ENCODE measurements at regions not wholly inside any gene's neighbourhood (a gene's known extent, or its start where the extent isn't known, plus 50 kb on each side); places are given as distances from the start of the nearest gene placed in this dataset.
"Not testable (repeated sequence)": the region's sequence is repeated elsewhere in the genome, so short reads cannot be mapped to it uniquely, and the experiment has no call there.

GRCh38 chr16:21529060-21529658 is 70.2 kb upstream of the METTL9 start:
- POLR2A ChIA-PET: not testable (repeated sequence)

GRCh38 chr16:21530729-21531383 is 68.5 kb upstream of the METTL9 start:
- DNase-seq, H3K4me1 Mint-ChIP-seq, ATAC-seq, H3K9me3 Mint-ChIP-seq, POLR2A ChIA-PET, H3K27me3 Mint-ChIP-seq, H3K4me3 Mint-ChIP-seq, H3K36me3 Mint-ChIP-seq: not testable (repeated sequence)
- H3K27ac Mint-ChIP-seq: peak overlapping the region in 1 of 10 donors; percentile 9

More at GRCh38 chr16:21529060-21529658, 70.2 kb upstream of the METTL9 start:
- DNase-seq, ATAC-seq, H3K9me3 Mint-ChIP-seq, H3K4me1 Mint-ChIP-seq, H3K36me3 Mint-ChIP-seq, H3K27me3 Mint-ChIP-seq, H3K4me3 Mint-ChIP-seq, H3K27ac Mint-ChIP-seq: not testable (repeated sequence)

DNA sequence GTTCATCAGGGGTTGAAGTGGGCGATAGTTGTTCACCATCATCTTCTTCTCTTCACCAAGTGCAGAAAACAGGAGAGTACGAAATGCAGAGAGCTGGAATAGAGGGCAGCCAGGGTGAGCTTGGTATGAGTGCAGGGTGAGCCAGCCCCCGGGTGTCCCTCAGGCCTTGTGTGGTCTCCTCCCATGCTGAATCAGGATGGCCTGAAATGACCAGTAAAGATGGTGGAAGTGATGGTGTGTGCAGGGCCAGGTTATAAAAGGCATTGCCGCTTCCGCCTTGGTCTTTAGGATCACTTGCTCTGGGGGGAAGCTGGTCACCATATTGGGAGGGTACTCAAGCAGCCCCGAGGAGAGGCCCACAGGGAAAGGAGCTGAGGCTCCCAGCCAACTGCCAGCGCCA is 66.4 kb upstream of the METTL9 start:
- DNase-seq, ATAC-seq, H3K27me3 Mint-ChIP-seq, H3K4me3 Mint-ChIP-seq, POLR2A ChIA-PET, H3K9me3 Mint-ChIP-seq, H3K36me3 Mint-ChIP-seq, H3K4me1 Mint-ChIP-seq: not testable (repeated sequence)
- peak overlapping the region in 1 of 10 donors; percentile 63 for H3K27ac Mint-ChIP-seq

- POLR2A ChIA-PET, DNase-seq, H3K9me3 Mint-ChIP-seq, H3K4me1 Mint-ChIP-seq, H3K36me3 Mint-ChIP-seq, H3K4me3 Mint-ChIP-seq, ATAC-seq, H3K27me3 Mint-ChIP-seq, H3K27ac Mint-ChIP-seq: not testable (repeated sequence)
These were observed 65.9 kb upstream of the METTL9 start for GRCh38 chr16:21533474-21533873.

- H3K4me1 Mint-ChIP-seq, H3K36me3 Mint-ChIP-seq, H3K9me3 Mint-ChIP-seq, POLR2A ChIA-PET, H3K27ac Mint-ChIP-seq, H3K4me3 Mint-ChIP-seq, H3K27me3 Mint-ChIP-seq: not testable (repeated sequence)
- ATAC-seq (peak in 1 of 2 donors; percentile 38), DNase-seq (peak in 1 of 10 donors; percentile 56)
These were observed 64.8 kb upstream of the METTL9 start for GRCh38 chr16:21534561-21534960.

- H3K4me1 Mint-ChIP-seq, H3K27me3 Mint-ChIP-seq, H3K36me3 Mint-ChIP-seq, ATAC-seq, H3K4me3 Mint-ChIP-seq, POLR2A ChIA-PET, H3K9me3 Mint-ChIP-seq, H3K27ac Mint-ChIP-seq, DNase-seq: not testable (repeated sequence)
These were observed 64.2 kb upstream of the METTL9 start for GRCh38 chr16:21535201-21535600.

DNA sequence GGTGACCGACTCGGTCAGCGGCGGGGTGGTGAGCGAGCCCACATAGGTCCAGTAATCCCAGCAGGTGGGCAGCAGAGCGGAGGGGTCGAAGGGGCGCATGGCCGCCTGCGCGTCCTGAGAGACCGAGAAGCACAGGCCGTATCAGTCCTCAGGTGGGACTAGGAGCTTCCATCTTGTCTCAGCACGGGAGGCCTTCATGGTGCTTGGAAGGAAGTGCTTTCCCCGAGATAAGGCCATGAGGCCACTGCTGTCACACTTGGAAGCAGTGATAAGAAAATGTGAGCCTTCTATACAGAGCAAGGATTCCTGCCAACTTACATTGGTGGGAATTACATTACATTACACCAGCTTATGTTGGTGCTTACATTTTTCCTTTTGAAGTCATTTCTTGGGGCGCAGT is 62.6 kb upstream of the METTL9 start:
- H3K27ac Mint-ChIP-seq, H3K4me3 Mint-ChIP-seq, H3K36me3 Mint-ChIP-seq, DNase-seq, H3K9me3 Mint-ChIP-seq, H3K27me3 Mint-ChIP-seq, ATAC-seq, POLR2A ChIA-PET: not testable (repeated sequence)
- peaks cover 7 to 15% (median 13%) of the 10 kb centered on the region in 4 donors for H3K4me1 Mint-ChIP-seq

GRCh38 chr16:21537598-21537997 is 61.8 kb upstream of the METTL9 start:
- H3K36me3 Mint-ChIP-seq, H3K27me3 Mint-ChIP-seq, H3K4me3 Mint-ChIP-seq, H3K27ac Mint-ChIP-seq, ATAC-seq, H3K9me3 Mint-ChIP-seq, DNase-seq, POLR2A ChIA-PET: not testable (repeated sequence)
- H3K4me1 Mint-ChIP-seq: peaks cover 7 to 18% (median 17%) of the 10 kb centered on the region in 4 donors

GRCh38 chr16:21539107-21539618 is 60.2 kb upstream of the METTL9 start:
- ATAC-seq, POLR2A ChIA-PET, H3K4me3 Mint-ChIP-seq, H3K27me3 Mint-ChIP-seq, H3K9me3 Mint-ChIP-seq, DNase-seq, H3K36me3 Mint-ChIP-seq, H3K27ac Mint-ChIP-seq: not testable (repeated sequence)
- H3K4me1 Mint-ChIP-seq: peaks cover 9 to 24% (median 20%) of the 10 kb centered on the region in 4 donors

- DNase-seq (peak in 5 of 10 donors; percentile 25 to 58 (median 43)), ATAC-seq (peak; percentile 82 to 87)
- Mint-ChIP-seq H3K4me3 (peak overlapping the region in 9 of 10 donors; percentile 35 to 65 (median 55)), H3K4me1 (peaks cover 9 to 24% (median 20%) of the 10 kb centered on the region in 4 donors), H3K27ac (peak overlapping the region in 8 of 10 donors; percentile 1 to 91 (median 39))
- H3K9me3 Mint-ChIP-seq, H3K27me3 Mint-ChIP-seq, POLR2A ChIA-PET, H3K36me3 Mint-ChIP-seq: not testable (repeated sequence)
These were observed 58.5 kb upstream of the METTL9 start for GRCh38 chr16:21540770-21541433.

GRCh38 chr16:21541611-21542051 is 57.7 kb upstream of the METTL9 start:
- POLR2A ChIA-PET, H3K27me3 Mint-ChIP-seq, H3K36me3 Mint-ChIP-seq, H3K9me3 Mint-ChIP-seq: not testable (repeated sequence)
- Mint-ChIP-seq H3K4me1 (peaks cover 9 to 24% (median 20%) of the 10 kb centered on the region in 4 donors), H3K27ac (peak overlapping the region in 2 of 10 donors; percentile 76 to 91), H3K4me3 (peak overlapping the region in 6 of 10 donors; percentile 35 to 65 (median 58))
- DNase-seq (peak in 3 of 10 donors; percentile 22 to 63 (median 38)), ATAC-seq (peak; percentile 58 to 65)

- H3K27ac Mint-ChIP-seq: peak overlapping the region in 1 of 10 donors; percentile 39
- H3K27me3 Mint-ChIP-seq, POLR2A ChIA-PET, H3K36me3 Mint-ChIP-seq, H3K9me3 Mint-ChIP-seq, ATAC-seq: not testable (repeated sequence)
- DNase-seq: peak in 1 of 10 donors; percentile 28
- H3K4me3 Mint-ChIP-seq: peak overlapping the region in 3 of 10 donors; percentile 24 to 52 (median 33)
- H3K4me1 Mint-ChIP-seq: peaks cover 9 to 24% (median 20%) of the 10 kb centered on the region in 4 donors
These were observed 57.3 kb upstream of the METTL9 start for GRCh38 chr16:21542075-21542474.

GRCh38 chr16:21542491-21543124 is 56.8 kb upstream of the METTL9 start:
- ATAC-seq, H3K36me3 Mint-ChIP-seq: not testable (repeated sequence)
- DNase-seq: peak in 1 of 10 donors; percentile 61

More at GRCh38 chr16:21542491-21543124, 56.8 kb upstream of the METTL9 start:
- Mint-ChIP-seq H3K4me3 (peak overlapping the region in 1 of 10 donors; percentile 33), H3K27ac (peak overlapping the region in 1 of 10 donors; percentile 46), H3K4me1 (peaks cover 9 to 24% (median 20%) of the 10 kb centered on the region in 4 donors)
- H3K9me3 Mint-ChIP-seq, POLR2A ChIA-PET, H3K27me3 Mint-ChIP-seq: not testable (repeated sequence)

All from naive thymus-derived CD8-positive, alpha-beta T cell (primary cell).